ENCODE measurements at regions not wholly inside any gene's neighbourhood (a gene's known extent, or its start where the extent isn't known, plus 50 kb on each side); places are given as distances from the start of the nearest gene placed in this dataset.

GRCh38 chr15:77857419-77857818 lies 220.1 kb downstream of the TBC1D2B start:
- Mint-ChIP-seq H3K9me3 (no peaks in the 10 kb centered on the region), H3K36me3 (ENCODE audit: insufficient read depth) (peaks cover 1% of the 10 kb centered on the region), H3K4me1 (peaks cover 5% of the 10 kb centered on the region), H3K4me3 (no peak overlapping the region), H3K27ac (ENCODE audit: low read depth) (no peak overlapping the region), H3K27me3 (peaks cover 48% of the 10 kb centered on the region)
- DNase-seq (ENCODE audit: low spot score in 2 of 2) (no peak), ATAC-seq (replicated peaks; ENCODE audit: extremely low read depth, poor library complexity, severe bottlenecking) (no peak)

GRCh38 chr15:77856705-77857346 lies 220.7 kb downstream of the TBC1D2B start:
- no peaks in the 10 kb centered on the region for H3K9me3 Mint-ChIP-seq

GRCh38 chr15:77855871-77856270 lies 221.6 kb downstream of the TBC1D2B start:
- ATAC-seq (replicated peaks; ENCODE audit: extremely low read depth, poor library complexity, severe bottlenecking) (no peak), DNase-seq (ENCODE audit: low spot score in 2 of 2) (no peak)
- no peak overlapping the region for H3K4me3 Mint-ChIP-seq
- H3K27me3 Mint-ChIP-seq, result peaks cover 51% of the 10 kb centered on the region
- H3K9me3 Mint-ChIP-seq, result no peaks in the 10 kb centered on the region
- peaks cover 1% of the 10 kb centered on the region for H3K36me3 Mint-ChIP-seq (ENCODE audit: insufficient read depth)
- H3K4me1 Mint-ChIP-seq, result peaks cover 5% of the 10 kb centered on the region
- no peak overlapping the region for H3K27ac Mint-ChIP-seq (ENCODE audit: low read depth)

More at GRCh38 chr15:77856705-77857346, 220.7 kb downstream of the TBC1D2B start:
- H3K27me3 Mint-ChIP-seq, result peaks cover 48% of the 10 kb centered on the region
- no peak overlapping the region for H3K27ac Mint-ChIP-seq (ENCODE audit: low read depth)
- ATAC-seq (replicated peaks; ENCODE audit: extremely low read depth, poor library complexity, severe bottlenecking), result no peak
- peaks cover 5% of the 10 kb centered on the region for H3K4me1 Mint-ChIP-seq
- no peak for DNase-seq (ENCODE audit: low spot score in 2 of 2)
- H3K4me3 Mint-ChIP-seq, result no peak overlapping the region
- H3K36me3 Mint-ChIP-seq (ENCODE audit: insufficient read depth), result peaks cover 1% of the 10 kb centered on the region

GRCh38 chr15:77854980-77855379 lies 222.3 kb upstream of the LINGO1 start:
- Mint-ChIP-seq H3K27me3 (peaks cover 51% of the 10 kb centered on the region), H3K9me3 (peaks cover 4% of the 10 kb centered on the region), H3K36me3 (ENCODE audit: insufficient read depth) (peaks cover 1% of the 10 kb centered on the region), H3K4me1 (peaks cover 5% of the 10 kb centered on the region), H3K4me3 (no peak overlapping the region), H3K27ac (ENCODE audit: low read depth) (no peak overlapping the region)
- ATAC-seq (replicated peaks; ENCODE audit: extremely low read depth, poor library complexity, severe bottlenecking) (no peak), DNase-seq (ENCODE audit: low spot score in 2 of 2) (no peak)

GRCh38 chr15:77853910-77854309 lies 221.2 kb upstream of the LINGO1 start:
- Mint-ChIP-seq H3K9me3 (peaks cover 7% of the 10 kb centered on the region), H3K4me1 (peaks cover 5% of the 10 kb centered on the region), H3K27me3 (peaks cover 53% of the 10 kb centered on the region), H3K36me3 (ENCODE audit: insufficient read depth) (peaks cover 1% of the 10 kb centered on the region), H3K4me3 (no peak overlapping the region), H3K27ac (ENCODE audit: low read depth) (no peak overlapping the region)
- DNase-seq (ENCODE audit: low spot score in 2 of 2), result no peak
- ATAC-seq (replicated peaks; ENCODE audit: extremely low read depth, poor library complexity, severe bottlenecking), result no peak

GRCh38 chr15:77853008-77853328 lies 220.3 kb upstream of the LINGO1 start:
- DNase-seq (ENCODE audit: low spot score in 2 of 2) (no peak), ATAC-seq (replicated peaks; ENCODE audit: extremely low read depth, poor library complexity, severe bottlenecking) (no peak)
- Mint-ChIP-seq H3K36me3 (ENCODE audit: insufficient read depth) (peaks cover 1% of the 10 kb centered on the region), H3K4me3 (no peak overlapping the region), H3K27me3 (peaks cover 63% of the 10 kb centered on the region), H3K27ac (ENCODE audit: low read depth) (no peak overlapping the region), H3K9me3 (peaks cover 7% of the 10 kb centered on the region), H3K4me1 (no peaks in the 10 kb centered on the region)

GRCh38 chr15:77852241-77853007 lies 219.7 kb upstream of the LINGO1 start:
- ATAC-seq (replicated peaks; ENCODE audit: extremely low read depth, poor library complexity, severe bottlenecking) (no peak), DNase-seq (ENCODE audit: low spot score in 2 of 2) (no peak)
- Mint-ChIP-seq H3K27me3 (peaks cover 64% of the 10 kb centered on the region), H3K36me3 (ENCODE audit: insufficient read depth) (peaks cover 1% of the 10 kb centered on the region), H3K27ac (ENCODE audit: low read depth) (no peak overlapping the region), H3K4me1 (no peaks in the 10 kb centered on the region), H3K9me3 (peaks cover 7% of the 10 kb centered on the region), H3K4me3 (no peak overlapping the region)

GRCh38 chr15:77851691-77852090 lies 219.0 kb upstream of the LINGO1 start:
- peaks cover 1% of the 10 kb centered on the region for H3K36me3 Mint-ChIP-seq (ENCODE audit: insufficient read depth)
- DNase-seq (ENCODE audit: low spot score in 2 of 2) (no peak), ATAC-seq (replicated peaks; ENCODE audit: extremely low read depth, poor library complexity, severe bottlenecking) (no peak)
- H3K27ac Mint-ChIP-seq (ENCODE audit: low read depth), result no peak overlapping the region
- H3K9me3 Mint-ChIP-seq, result peaks cover 7% of the 10 kb centered on the region
- peaks cover 64% of the 10 kb centered on the region for H3K27me3 Mint-ChIP-seq
- no peak overlapping the region for H3K4me3 Mint-ChIP-seq
- H3K4me1 Mint-ChIP-seq, result no peaks in the 10 kb centered on the region

- H3K9me3 Mint-ChIP-seq, result peaks cover 7% of the 10 kb centered on the region
- H3K27ac Mint-ChIP-seq (ENCODE audit: low read depth), result no peak overlapping the region
- H3K4me3 Mint-ChIP-seq, result no peak overlapping the region
- no peaks in the 10 kb centered on the region for H3K4me1 Mint-ChIP-seq
- peaks cover 1% of the 10 kb centered on the region for H3K36me3 Mint-ChIP-seq (ENCODE audit: insufficient read depth)
- peaks cover 64% of the 10 kb centered on the region for H3K27me3 Mint-ChIP-seq
- ATAC-seq (replicated peaks; ENCODE audit: extremely low read depth, poor library complexity, severe bottlenecking) (no peak), DNase-seq (ENCODE audit: low spot score in 2 of 2) (no peak)
Measured at GRCh38 chr15:77851086-77851485, 218.4 kb upstream of the LINGO1 start.

GRCh38 chr15:77846986-77847385 lies 214.3 kb upstream of the LINGO1 start:
- no peaks in the 10 kb centered on the region for H3K36me3 Mint-ChIP-seq (ENCODE audit: insufficient read depth)
- no peaks in the 10 kb centered on the region for H3K4me1 Mint-ChIP-seq
- H3K27me3 Mint-ChIP-seq, result peaks cover 66% of the 10 kb centered on the region
- no peak overlapping the region for H3K27ac Mint-ChIP-seq (ENCODE audit: low read depth)
- peaks cover 14% of the 10 kb centered on the region for H3K9me3 Mint-ChIP-seq
- no peak overlapping the region for H3K4me3 Mint-ChIP-seq
- ATAC-seq (replicated peaks; ENCODE audit: extremely low read depth, poor library complexity, severe bottlenecking) (no peak), DNase-seq (ENCODE audit: low spot score in 2 of 2) (no peak)

- Mint-ChIP-seq H3K27me3 (peaks cover 66% of the 10 kb centered on the region), H3K4me3 (no peak overlapping the region), H3K36me3 (ENCODE audit: insufficient read depth) (no peaks in the 10 kb centered on the region), H3K9me3 (peaks cover 14% of the 10 kb centered on the region), H3K4me1 (no peaks in the 10 kb centered on the region), H3K27ac (ENCODE audit: low read depth) (no peak overlapping the region)
- ATAC-seq (replicated peaks; ENCODE audit: extremely low read depth, poor library complexity, severe bottlenecking), result no peak
- DNase-seq (ENCODE audit: low spot score in 2 of 2), result no peak
Measured at GRCh38 chr15:77846360-77846759, 213.6 kb upstream of the LINGO1 start.

GRCh38 chr15:77844798-77845446 lies 212.2 kb upstream of the LINGO1 start:
- Mint-ChIP-seq H3K36me3 (ENCODE audit: insufficient read depth) (no peaks in the 10 kb centered on the region), H3K4me3 (no peak overlapping the region), H3K27me3 (peaks cover 78% of the 10 kb centered on the region), H3K9me3 (peaks cover 9% of the 10 kb centered on the region), H3K27ac (ENCODE audit: low read depth) (no peak overlapping the region), H3K4me1 (no peaks in the 10 kb centered on the region)
- ATAC-seq (replicated peaks; ENCODE audit: extremely low read depth, poor library complexity, severe bottlenecking) (no peak), DNase-seq (ENCODE audit: low spot score in 2 of 2) (no peak)

- H3K4me3 Mint-ChIP-seq, result no peak overlapping the region
- no peak overlapping the region for H3K27ac Mint-ChIP-seq (ENCODE audit: low read depth)
- H3K27me3 Mint-ChIP-seq, result peaks cover 85% of the 10 kb centered on the region
- DNase-seq (ENCODE audit: low spot score in 2 of 2) (no peak), ATAC-seq (replicated peaks; ENCODE audit: extremely low read depth, poor library complexity, severe bottlenecking) (no peak)
- peaks cover 7% of the 10 kb centered on the region for H3K9me3 Mint-ChIP-seq
- no peaks in the 10 kb centered on the region for H3K36me3 Mint-ChIP-seq (ENCODE audit: insufficient read depth)
- no peaks in the 10 kb centered on the region for H3K4me1 Mint-ChIP-seq
Measured at GRCh38 chr15:77843546-77843945, 210.8 kb upstream of the LINGO1 start.
